Ishikawa (cell line): ENCODE measurements at regions not wholly inside any gene's neighbourhood (a gene's known extent, or its start where the extent isn't known, plus 50 kb on each side); places are given as distances from the start of the nearest gene placed in this dataset.

Experiments
- CREB1 ChIP-seq: IDR thresholded peaks from 2 replicates; pipeline ENCODE4 v1.6.1; 2012; ENCODE audit warnings: low read depth
- EGR1 ChIP-seq: IDR thresholded peaks from 2 replicates; pipeline ENCODE4 v1.6.1; 2012
- EP300 ChIP-seq: IDR thresholded peaks from 2 replicates; pipeline ENCODE4 v1.6.1; 2012; ENCODE audit warnings: borderline replicate concordance
- FOXM1 ChIP-seq: IDR thresholded peaks from 2 replicates; pipeline ENCODE4 v1.6.1; 2012; ENCODE audit warnings: low read depth, borderline replicate concordance
- NFIC ChIP-seq: IDR thresholded peaks from 2 replicates; pipeline ENCODE4 v1.6.1; 2012
- RAD21 ChIP-seq: IDR thresholded peaks from 2 replicates; pipeline ENCODE4 v1.6.1; 2012; ENCODE audit warnings: low read depth
- TAF1 ChIP-seq: IDR thresholded peaks from 2 replicates; pipeline ENCODE4 v1.6.1; 2012; ENCODE audit warnings: low read depth, mild to moderate bottlenecking
- TCF12 ChIP-seq: IDR thresholded peaks from 2 replicates; pipeline ENCODE4 v1.6.1; 2012; ENCODE audit warnings: low read depth
- TEAD4 ChIP-seq: IDR thresholded peaks from 2 replicates; pipeline ENCODE4 v1.6.1; 2012
- YY1 ChIP-seq: IDR thresholded peaks from 2 replicates; pipeline ENCODE4 v1.6.1; 2012; ENCODE audit warnings: low read depth
- ZBTB7A ChIP-seq: IDR thresholded peaks from 2 replicates; pipeline ENCODE4 v1.6.1; 2012; ENCODE audit warnings: low read depth
- TF ChIP-seq, protein P1 (sequence below): IDR thresholded peaks from 2 replicates; pipeline ENCODE4 v1.6.1; 2012
- TF ChIP-seq, protein P2 (sequence below): IDR thresholded peaks from 2 replicates; pipeline ENCODE4 v1.6.1; 2012; ENCODE audit warnings: low read depth, mild to moderate bottlenecking
- TF ChIP-seq, protein P3 (sequence below): IDR thresholded peaks from 2 replicates; pipeline ENCODE4 v1.6.1; 2012

DNA sequence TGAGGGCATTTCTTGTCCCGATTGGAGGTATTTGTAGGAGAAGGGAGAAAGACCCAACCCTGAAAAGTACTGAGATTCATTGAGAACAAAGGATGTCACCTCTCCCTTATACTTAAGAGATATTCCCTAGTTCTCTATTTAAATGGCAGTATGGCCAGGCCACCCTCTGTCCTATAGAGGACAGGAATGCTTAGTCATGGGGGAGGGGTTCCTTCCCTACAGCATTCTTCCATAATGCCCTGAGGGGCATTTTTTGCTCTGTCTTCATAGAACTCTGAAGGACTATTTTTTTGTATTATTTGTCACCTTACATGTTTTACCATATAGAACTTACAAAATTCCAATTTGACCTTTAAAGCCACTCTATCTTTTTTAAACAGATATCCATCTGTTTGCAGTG, 176.3 kb downstream of the TMEM161B start:
- no peak for TF ChIP-seq TCF12
- TF ChIP-seq, protein P1, sequence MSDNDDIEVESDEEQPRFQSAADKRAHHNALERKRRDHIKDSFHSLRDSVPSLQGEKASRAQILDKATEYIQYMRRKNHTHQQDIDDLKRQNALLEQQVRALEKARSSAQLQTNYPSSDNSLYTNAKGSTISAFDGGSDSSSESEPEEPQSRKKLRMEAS = no peak
- TF ChIP-seq, protein P2, sequence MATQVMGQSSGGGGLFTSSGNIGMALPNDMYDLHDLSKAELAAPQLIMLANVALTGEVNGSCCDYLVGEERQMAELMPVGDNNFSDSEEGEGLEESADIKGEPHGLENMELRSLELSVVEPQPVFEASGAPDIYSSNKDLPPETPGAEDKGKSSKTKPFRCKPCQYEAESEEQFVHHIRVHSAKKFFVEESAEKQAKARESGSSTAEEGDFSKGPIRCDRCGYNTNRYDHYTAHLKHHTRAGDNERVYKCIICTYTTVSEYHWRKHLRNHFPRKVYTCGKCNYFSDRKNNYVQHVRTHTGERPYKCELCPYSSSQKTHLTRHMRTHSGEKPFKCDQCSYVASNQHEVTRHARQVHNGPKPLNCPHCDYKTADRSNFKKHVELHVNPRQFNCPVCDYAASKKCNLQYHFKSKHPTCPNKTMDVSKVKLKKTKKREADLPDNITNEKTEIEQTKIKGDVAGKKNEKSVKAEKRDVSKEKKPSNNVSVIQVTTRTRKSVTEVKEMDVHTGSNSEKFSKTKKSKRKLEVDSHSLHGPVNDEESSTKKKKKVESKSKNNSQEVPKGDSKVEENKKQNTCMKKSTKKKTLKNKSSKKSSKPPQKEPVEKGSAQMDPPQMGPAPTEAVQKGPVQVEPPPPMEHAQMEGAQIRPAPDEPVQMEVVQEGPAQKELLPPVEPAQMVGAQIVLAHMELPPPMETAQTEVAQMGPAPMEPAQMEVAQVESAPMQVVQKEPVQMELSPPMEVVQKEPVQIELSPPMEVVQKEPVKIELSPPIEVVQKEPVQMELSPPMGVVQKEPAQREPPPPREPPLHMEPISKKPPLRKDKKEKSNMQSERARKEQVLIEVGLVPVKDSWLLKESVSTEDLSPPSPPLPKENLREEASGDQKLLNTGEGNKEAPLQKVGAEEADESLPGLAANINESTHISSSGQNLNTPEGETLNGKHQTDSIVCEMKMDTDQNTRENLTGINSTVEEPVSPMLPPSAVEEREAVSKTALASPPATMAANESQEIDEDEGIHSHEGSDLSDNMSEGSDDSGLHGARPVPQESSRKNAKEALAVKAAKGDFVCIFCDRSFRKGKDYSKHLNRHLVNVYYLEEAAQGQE = no peak
- no peak for TF ChIP-seq CREB1
- TF ChIP-seq TAF1 = no peak
- no peak for TF ChIP-seq NFIC
- TF ChIP-seq RAD21 = no peak
- TF ChIP-seq FOXM1 = no peak
- no peak for TF ChIP-seq ZBTB7A
- no peak for TF ChIP-seq TEAD4
- TF ChIP-seq EP300 = no peak
- TF ChIP-seq YY1 = no peak
- no peak for TF ChIP-seq EGR1
- TF ChIP-seq, protein P3, sequence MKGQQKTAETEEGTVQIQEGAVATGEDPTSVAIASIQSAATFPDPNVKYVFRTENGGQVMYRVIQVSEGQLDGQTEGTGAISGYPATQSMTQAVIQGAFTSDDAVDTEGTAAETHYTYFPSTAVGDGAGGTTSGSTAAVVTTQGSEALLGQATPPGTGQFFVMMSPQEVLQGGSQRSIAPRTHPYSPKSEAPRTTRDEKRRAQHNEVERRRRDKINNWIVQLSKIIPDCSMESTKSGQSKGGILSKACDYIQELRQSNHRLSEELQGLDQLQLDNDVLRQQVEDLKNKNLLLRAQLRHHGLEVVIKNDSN = no peak
